Esophagus squamous epithelium (tissue), 4 donors: ENCODE measurements at regions not wholly inside any gene's neighbourhood (a gene's known extent, or its start where the extent isn't known, plus 50 kb on each side); places are given as distances from the start of the nearest gene placed in this dataset.

Experiments used
- POLR2A ChIP-seq, 4 donors: fragments of 450-650 bp; IDR thresholded peaks; one replicate each; pipeline ENCODE4 v1.6.1; 2017; ENCODE audit warnings: antibody characterized with exemption in 4 of 4, mild to moderate bottlenecking in 4 of 4, moderate library complexity in 3 of 4
- TF ChIP-seq, protein P1 (sequence below), 6 experiments: fragments of 450-650 bp in 4 of 6; fragments of 200-600 bp in 2 of 6; sonication (generic) in 2 of 6; IDR thresholded peaks; one replicate each; pipeline ENCODE4 v1.5.1; 2016 to 2019; ENCODE audit warnings: antibody characterized with exemption in 6 of 6, mild to moderate bottlenecking in 4 of 6, moderate library complexity in 4 of 6

DNA sequence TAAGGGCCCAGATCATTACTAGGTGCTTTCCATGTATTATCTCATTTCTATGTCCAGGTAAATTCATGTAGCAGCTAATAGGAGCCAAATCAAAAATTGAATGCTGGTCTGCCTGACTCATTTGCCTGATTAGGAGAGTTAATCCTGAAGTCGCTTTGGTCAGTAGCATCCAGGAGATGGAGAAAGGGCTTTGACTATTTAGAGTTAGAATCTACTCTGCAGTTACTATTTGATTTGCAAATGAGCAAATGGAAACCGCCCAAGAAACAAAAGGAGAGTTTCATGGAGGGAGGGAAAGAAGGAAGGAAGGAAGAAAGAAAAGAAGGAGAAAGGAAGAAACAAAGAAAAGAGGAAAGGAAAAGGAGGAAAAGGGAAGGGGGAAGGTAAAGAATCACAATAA is 539.6 kb upstream of the MMS22L start:
- TF ChIP-seq, protein P1, sequence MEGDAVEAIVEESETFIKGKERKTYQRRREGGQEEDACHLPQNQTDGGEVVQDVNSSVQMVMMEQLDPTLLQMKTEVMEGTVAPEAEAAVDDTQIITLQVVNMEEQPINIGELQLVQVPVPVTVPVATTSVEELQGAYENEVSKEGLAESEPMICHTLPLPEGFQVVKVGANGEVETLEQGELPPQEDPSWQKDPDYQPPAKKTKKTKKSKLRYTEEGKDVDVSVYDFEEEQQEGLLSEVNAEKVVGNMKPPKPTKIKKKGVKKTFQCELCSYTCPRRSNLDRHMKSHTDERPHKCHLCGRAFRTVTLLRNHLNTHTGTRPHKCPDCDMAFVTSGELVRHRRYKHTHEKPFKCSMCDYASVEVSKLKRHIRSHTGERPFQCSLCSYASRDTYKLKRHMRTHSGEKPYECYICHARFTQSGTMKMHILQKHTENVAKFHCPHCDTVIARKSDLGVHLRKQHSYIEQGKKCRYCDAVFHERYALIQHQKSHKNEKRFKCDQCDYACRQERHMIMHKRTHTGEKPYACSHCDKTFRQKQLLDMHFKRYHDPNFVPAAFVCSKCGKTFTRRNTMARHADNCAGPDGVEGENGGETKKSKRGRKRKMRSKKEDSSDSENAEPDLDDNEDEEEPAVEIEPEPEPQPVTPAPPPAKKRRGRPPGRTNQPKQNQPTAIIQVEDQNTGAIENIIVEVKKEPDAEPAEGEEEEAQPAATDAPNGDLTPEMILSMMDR (IDR thresholded peaks at IDR 0.05), result no peak
- no peak for TF ChIP-seq POLR2A (IDR thresholded peaks at IDR 0.05)
